ENCODE measurements at regions not wholly inside any gene's neighbourhood (a gene's known extent, or its start where the extent isn't known, plus 50 kb on each side); places are given as distances from the start of the nearest gene placed in this dataset.

- no peaks in the 10 kb centered on the region for H3K4me1 ChIP-seq (ENCODE audit: control insufficient read depth, insufficient read depth, low read length)
- H2AFZ ChIP-seq (ENCODE audit: control insufficient read depth, low read depth, low read length) = no peak overlapping the region
- no peaks in the 10 kb centered on the region for H3K9me3 ChIP-seq (replicated peaks; ENCODE audit: control insufficient read depth, insufficient read depth, low read length)
- H4K20me1 ChIP-seq (ENCODE audit: control insufficient read depth, insufficient read depth) = no peaks in the 10 kb centered on the region
- whole genome bisulfite sequencing (ENCODE audit: insufficient coverage, insufficient replicate concordance, low lambda C conversion rate, missing lambda C conversion rate) = 40% methylated on average over 6 of the region's 6 CpGs
- no peaks in the 10 kb centered on the region; a peak in 2 of 4 replicates for H3K27me3 ChIP-seq (replicated peaks in 1 of 2; ENCODE audit: control insufficient read depth in 2 of 2, insufficient read depth in 2 of 2, low read length in 1 of 2)
- ATAC-seq = no peak
- no peaks in the 10 kb centered on the region for H3K79me2 ChIP-seq (ENCODE audit: control insufficient read depth, insufficient read depth, low read length)
- CTCF ChIA-PET = no interaction called here
- RAD21 ChIA-PET (ENCODE audit: unreplicated experiment) = no interaction called here
- SMC1A ChIA-PET (ENCODE audit: uncharacterized antibody, unreplicated experiment) = no interaction called here
- TF ChIP-seq BCL11A (IDR thresholded peaks at IDR 0.05; ENCODE audit: low read depth, low read length) = no peak
- TF ChIP-seq BMI1 (IDR thresholded peaks at IDR 0.05; ENCODE audit: borderline replicate concordance) = no peak
- no peak for TF ChIP-seq USF2 (IDR thresholded peaks at IDR 0.05; ENCODE audit: borderline replicate concordance, low read depth, low read length)
- TF ChIP-seq HDAC2 (IDR thresholded peaks at IDR 0.05) = no peak
- TF ChIP-seq MYB (IDR thresholded peaks at IDR 0.05; ENCODE audit: borderline replicate concordance, low read depth, low read length) = no peak
- no peak overlapping the region for H3K4me3 ChIP-seq
- no peak overlapping the region; the same call in 1 of the 2 replicates for H3K4me2 ChIP-seq (ENCODE audit: control insufficient read depth, insufficient read depth)
- no peaks in the 10 kb centered on the region for H3K36me3 ChIP-seq (ENCODE audit: control insufficient read depth in 2 of 2, insufficient read depth in 2 of 2, low read length in 1 of 2)
- in situ Hi-C loops (cut with MboI) (no loop called here), intact Hi-C loops (cut with micrococcal nuclease; ENCODE audit: unreplicated experiment) (no loop called here)
- no TSS peak for BruUV-seq (replicated peaks)
- POLR2A ChIA-PET = no interaction called here
- H3K27ac ChIP-seq (ENCODE audit: control insufficient read depth, insufficient read depth) = no peak overlapping the region
- FAIRE-seq = peak; percentile 23
- no peak for DNase-seq (ENCODE audit: low read depth, low spot score)
- no peak overlapping the region for H3K9ac ChIP-seq (ENCODE audit: control insufficient read depth, insufficient read depth, low read length)
Measured at GRCh38 chr7:116445447-116446211, 53.9 kb upstream of the CAV2 start.

GRCh38 chr7:116446212-116446855 lies 53.2 kb upstream of the CAV2 start:
- no peaks in the 10 kb centered on the region for H3K4me1 ChIP-seq (ENCODE audit: control insufficient read depth, insufficient read depth, low read length)
- DNase-seq (ENCODE audit: low read depth, low spot score) (no peak), FAIRE-seq (no peak), ATAC-seq (no peak)
- no peak overlapping the region for H3K27ac ChIP-seq (ENCODE audit: control insufficient read depth, insufficient read depth)
- POLR2A ChIA-PET = no interaction called here
- H4K20me1 ChIP-seq (ENCODE audit: control insufficient read depth, insufficient read depth) = no peaks in the 10 kb centered on the region
- CTCF ChIA-PET = no interaction called here
- no peaks in the 10 kb centered on the region for H3K79me2 ChIP-seq (ENCODE audit: control insufficient read depth, insufficient read depth, low read length)
- no peaks in the 10 kb centered on the region for H3K36me3 ChIP-seq (ENCODE audit: control insufficient read depth in 2 of 2, insufficient read depth in 2 of 2, low read length in 1 of 2)
- no peak overlapping the region for H3K4me3 ChIP-seq
- no peak overlapping the region for H3K9ac ChIP-seq (ENCODE audit: control insufficient read depth, insufficient read depth, low read length)
- RAD21 ChIA-PET (ENCODE audit: unreplicated experiment) = no interaction called here
- 55% methylated on average over 5 of the region's 5 CpGs for WGBS (ENCODE audit: insufficient coverage, insufficient replicate concordance, low lambda C conversion rate, missing lambda C conversion rate)
- intact Hi-C loops (cut with micrococcal nuclease; ENCODE audit: unreplicated experiment) = no loop called here
- H3K9me3 ChIP-seq (replicated peaks; ENCODE audit: control insufficient read depth, insufficient read depth, low read length) = no peaks in the 10 kb centered on the region
- no peak overlapping the region for H3K4me2 ChIP-seq (ENCODE audit: control insufficient read depth, insufficient read depth)
- BruUV-seq (replicated peaks) = no TSS peak
- SMC1A ChIA-PET (ENCODE audit: uncharacterized antibody, unreplicated experiment) = no interaction called here
- no peak overlapping the region for H2AFZ ChIP-seq (ENCODE audit: control insufficient read depth, low read depth, low read length)
- H3K27me3 ChIP-seq (replicated peaks in 1 of 2; ENCODE audit: control insufficient read depth in 2 of 2, insufficient read depth in 2 of 2, low read length in 1 of 2) = no peaks in the 10 kb centered on the region; a peak in 2 of 4 replicates
- in situ Hi-C loops (cut with MboI) = no loop called here
- no peak for TF ChIP-seq ZBTB11 (CRISPR knock-in tag; IDR thresholded peaks at IDR 0.05)
- TF ChIP-seq USF1 (IDR thresholded peaks at IDR 0.05; ENCODE audit: borderline replicate concordance, extremely low read length, insufficient read depth, low read depth, low read length) = no peak
- TF ChIP-seq PKNOX1 (IDR thresholded peaks at IDR 0.05) = no peak
- no peak for TF ChIP-seq ZNF217 (IDR thresholded peaks at IDR 0.05)
- TF ChIP-seq WRNIP1 (IDR thresholded peaks at IDR 0.05; ENCODE audit: borderline replicate concordance, low read depth, low read length) = no peak
